ENCODE measurements at regions not wholly inside any gene's neighbourhood (a gene's known extent, or its start where the extent isn't known, plus 50 kb on each side); places are given as distances from the start of the nearest gene placed in this dataset.
A peak's percentile ranks its signal among the peaks of the same experiment; 100 is the strongest.

GRCh38 chr1:117740496-117740895, 134.6 kb downstream of the TENT5C start:
- Histone ChIP-seq H4K20me1 (replicated peaks; ENCODE audit: insufficient read depth) (no peaks in the 10 kb centered on the region), H3K4me1 (ENCODE audit: insufficient read depth) (no peaks in the 10 kb centered on the region), H3K79me2 (replicated peaks; ENCODE audit: insufficient read depth) (no peaks in the 10 kb centered on the region), H3K27ac (ENCODE audit: low read depth) (no peak overlapping the region), H3K4me3 (no peak overlapping the region), H3K36me3 (ENCODE audit: insufficient read depth) (no peaks in the 10 kb centered on the region), H3F3A (replicated peaks; ENCODE audit: low read depth) (no peaks in the 10 kb centered on the region), H3K9me2 (ENCODE audit: insufficient read depth) (peaks cover 6% of the 10 kb centered on the region; the same call in 1 of the 2 replicates), H3K27me3 (ENCODE audit: insufficient read depth) (no peaks in the 10 kb centered on the region), H3K4me2 (no peak overlapping the region), H2AFZ (peak overlapping the region; percentile 33; the same call in 1 of the 2 replicates)
- no peak for TF ChIP-seq POLR2AphosphoS5 (IDR thresholded peaks at IDR 0.05; ENCODE audit: low read depth)
- no peak for TF ChIP-seq CREB1 (CRISPR knock-in tag; IDR thresholded peaks at IDR 0.05; ENCODE audit: low read depth)
- TF ChIP-seq NANOG (IDR thresholded peaks at IDR 0.05; ENCODE audit: borderline replicate concordance) = no peak
- no peak for TF ChIP-seq ETS1 (IDR thresholded peaks at IDR 0.05)
- TF ChIP-seq ZNF462 (CRISPR knock-in tag; IDR thresholded peaks at IDR 0.05) = no peak
- TF ChIP-seq, protein P1, sequence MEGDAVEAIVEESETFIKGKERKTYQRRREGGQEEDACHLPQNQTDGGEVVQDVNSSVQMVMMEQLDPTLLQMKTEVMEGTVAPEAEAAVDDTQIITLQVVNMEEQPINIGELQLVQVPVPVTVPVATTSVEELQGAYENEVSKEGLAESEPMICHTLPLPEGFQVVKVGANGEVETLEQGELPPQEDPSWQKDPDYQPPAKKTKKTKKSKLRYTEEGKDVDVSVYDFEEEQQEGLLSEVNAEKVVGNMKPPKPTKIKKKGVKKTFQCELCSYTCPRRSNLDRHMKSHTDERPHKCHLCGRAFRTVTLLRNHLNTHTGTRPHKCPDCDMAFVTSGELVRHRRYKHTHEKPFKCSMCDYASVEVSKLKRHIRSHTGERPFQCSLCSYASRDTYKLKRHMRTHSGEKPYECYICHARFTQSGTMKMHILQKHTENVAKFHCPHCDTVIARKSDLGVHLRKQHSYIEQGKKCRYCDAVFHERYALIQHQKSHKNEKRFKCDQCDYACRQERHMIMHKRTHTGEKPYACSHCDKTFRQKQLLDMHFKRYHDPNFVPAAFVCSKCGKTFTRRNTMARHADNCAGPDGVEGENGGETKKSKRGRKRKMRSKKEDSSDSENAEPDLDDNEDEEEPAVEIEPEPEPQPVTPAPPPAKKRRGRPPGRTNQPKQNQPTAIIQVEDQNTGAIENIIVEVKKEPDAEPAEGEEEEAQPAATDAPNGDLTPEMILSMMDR (conservative IDR thresholded peaks at IDR 0.05; ENCODE audit: low read depth in 2 of 2) = no peak
- no peak for TF ChIP-seq ZNF114 (CRISPR knock-in tag; IDR thresholded peaks at IDR 0.05)
- TF ChIP-seq EZH2 (IDR thresholded peaks at IDR 0.05; ENCODE audit: low read depth, unreplicated experiment) = no peak
- no peak for TF ChIP-seq EZH2phosphoT487 (IDR thresholded peaks at IDR 0.05; ENCODE audit: unreplicated experiment)
- no peak for TF ChIP-seq STAT1 (IDR thresholded peaks at IDR 0.05; ENCODE audit: unreplicated experiment)
- TF ChIP-seq ZNF331 (CRISPR knock-in tag; IDR thresholded peaks at IDR 0.05; ENCODE audit: low read depth) = no peak
- TF ChIP-seq REST (IDR thresholded peaks at IDR 0.05; ENCODE audit: unreplicated experiment) = no peak
- no peak for TF ChIP-seq JUNB (IDR thresholded peaks at IDR 0.05; ENCODE audit: unreplicated experiment)
- DNase-seq (ENCODE audit: low spot score) (peak; percentile 10), ATAC-seq (no peak; the same call in 2 of the 3 replicates)
- H3K9me3 Mint-ChIP-seq = no peaks in the 10 kb centered on the region
- no peaks in the 10 kb centered on the region for H3K27me3 Mint-ChIP-seq (ENCODE audit: insufficient read depth, low read depth, poor library complexity)
- no peaks in the 10 kb centered on the region for H3K36me3 Mint-ChIP-seq (ENCODE audit: low read depth)
- H3K27ac Mint-ChIP-seq = no peak overlapping the region
- H3K4me1 Mint-ChIP-seq = peaks cover 7% of the 10 kb centered on the region; the same call in 1 of the 3 replicates
- H3K4me3 Mint-ChIP-seq = no peak overlapping the region

Data from GM23338 (cell line).